ENCODE measurements at regions not wholly inside any gene's neighbourhood (a gene's known extent, or its start where the extent isn't known, plus 50 kb on each side); places are given as distances from the start of the nearest gene placed in this dataset.

DNA sequence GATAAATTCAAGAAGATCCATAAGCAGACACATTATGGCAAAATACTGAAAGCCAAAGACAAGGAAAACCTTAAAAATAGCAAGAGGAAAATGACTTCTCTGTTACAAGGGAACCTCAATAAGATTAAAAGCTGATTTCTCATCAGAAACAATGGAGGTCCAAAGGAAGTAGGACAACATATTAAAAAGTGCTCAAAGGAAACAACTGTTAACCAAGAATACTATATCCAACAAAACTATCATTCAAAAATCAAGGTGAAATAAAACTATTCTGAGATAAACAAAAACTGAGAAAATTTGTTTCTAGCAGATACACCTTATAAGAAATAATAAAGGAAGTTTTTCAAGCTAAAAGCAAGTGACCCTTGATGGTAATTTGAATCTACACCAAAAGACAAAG is 314.7 kb upstream of the ROPN1 start:
- no peak overlapping the region for H3K4me3 ChIP-seq (ENCODE audit: low read depth in 1 of 2, low read length in 2 of 2)
- no peaks in the 10 kb centered on the region for H3K36me3 ChIP-seq (ENCODE audit: control insufficient read depth in 2 of 2, insufficient read depth in 2 of 2, low read length in 1 of 2)
- H3K27me3 ChIP-seq (ENCODE audit: control insufficient read depth in 1 of 2, insufficient read depth in 2 of 2, low read length in 2 of 2) = no peaks in the 10 kb centered on the region
- no peaks in the 10 kb centered on the region for H3K4me1 ChIP-seq (ENCODE audit: control insufficient read depth in 2 of 2, insufficient read depth in 2 of 2, low read length in 1 of 2)
- H3K9me3 ChIP-seq (ENCODE audit: control insufficient read depth in 2 of 2, insufficient read depth in 1 of 2, low read depth in 1 of 2, low read length in 1 of 2) = peaks cover 0 to 2% of the 10 kb centered on the region in 2 donors
- H3K27ac ChIP-seq (ENCODE audit: low read depth in 2 of 2, low read length in 1 of 2) = no peak overlapping the region

DNA sequence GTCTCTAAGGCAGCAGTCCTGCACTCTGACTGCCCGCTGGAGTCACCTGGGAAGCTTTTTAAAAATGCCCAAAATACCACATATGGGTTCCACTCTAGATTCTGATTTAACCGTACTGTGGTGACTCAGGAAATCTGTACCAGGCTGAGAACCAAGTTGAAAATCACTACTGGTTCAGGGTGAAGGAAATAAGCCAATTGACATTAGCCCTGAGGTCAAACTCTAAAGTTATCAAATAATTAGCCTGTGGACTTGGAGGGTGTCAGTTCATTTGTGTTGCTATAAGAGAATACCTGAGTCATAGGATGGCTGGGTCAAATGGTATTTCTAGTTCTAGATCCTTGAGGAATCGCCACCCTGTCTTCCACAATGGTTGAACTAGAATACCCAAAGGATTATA is 321.7 kb upstream of the ROPN1 start:
- Histone ChIP-seq H3K4me1 (ENCODE audit: control insufficient read depth in 2 of 2, insufficient read depth in 2 of 2, low read length in 1 of 2) (no peaks in the 10 kb centered on the region), H3K27ac (ENCODE audit: low read depth in 2 of 2, low read length in 1 of 2) (no peak overlapping the region), H3K4me3 (ENCODE audit: low read depth in 1 of 2, low read length in 2 of 2) (no peak overlapping the region), H3K36me3 (ENCODE audit: control insufficient read depth in 2 of 2, insufficient read depth in 2 of 2, low read length in 1 of 2) (no peaks in the 10 kb centered on the region), H3K9me3 (ENCODE audit: control insufficient read depth in 2 of 2, insufficient read depth in 1 of 2, low read depth in 1 of 2, low read length in 1 of 2) (no peaks in the 10 kb centered on the region), H3K27me3 (ENCODE audit: control insufficient read depth in 1 of 2, insufficient read depth in 2 of 2, low read length in 2 of 2) (no peaks in the 10 kb centered on the region)
- 82 to 89% methylated on average over 3 of the region's 3 CpGs for WGBS, 2 donors

DNA sequence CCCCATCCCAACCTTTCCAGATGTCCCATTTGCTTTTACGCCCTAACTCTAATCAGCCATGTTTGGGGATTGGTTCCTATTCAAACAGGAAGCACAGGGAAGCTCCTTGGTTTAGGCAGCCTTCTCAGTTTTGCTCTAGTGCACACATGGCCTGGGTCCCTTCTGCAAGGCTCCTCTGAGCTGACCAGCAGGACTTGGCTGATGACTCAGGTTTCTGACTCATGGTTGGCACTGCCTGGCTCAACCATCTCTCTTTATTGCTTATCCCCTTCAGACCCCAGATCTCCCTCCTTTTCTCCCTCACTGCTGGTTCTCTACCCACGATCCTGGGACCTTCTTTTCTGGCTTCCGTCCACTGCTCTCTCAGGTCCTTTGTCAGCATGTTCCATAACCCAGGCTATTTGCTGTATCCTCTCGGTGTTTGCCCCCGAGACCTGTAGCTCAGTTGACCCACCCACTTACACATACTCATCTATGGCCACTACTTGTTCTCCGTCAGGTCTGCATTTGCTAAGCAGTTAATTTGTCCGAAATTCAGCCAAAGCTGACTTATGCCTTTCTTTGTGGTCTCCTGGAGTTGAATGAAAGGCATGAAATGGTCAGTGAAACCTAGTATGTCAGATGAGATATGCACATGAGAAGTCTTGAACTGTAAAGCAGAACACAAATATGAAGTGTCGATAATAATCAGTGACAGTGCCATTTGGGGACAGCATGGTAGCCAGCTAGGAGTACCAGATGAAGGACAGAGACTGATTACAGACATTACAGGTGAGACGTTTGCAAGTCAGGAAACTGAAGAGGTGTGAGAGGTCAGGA is 323.5 kb upstream of the ROPN1 start:
- no peak overlapping the region for H3K27ac ChIP-seq (ENCODE audit: low read depth in 2 of 2, low read length in 1 of 2)
- H3K4me3 ChIP-seq (ENCODE audit: low read depth in 1 of 2, low read length in 2 of 2) = no peak overlapping the region
- no peaks in the 10 kb centered on the region for H3K9me3 ChIP-seq (ENCODE audit: control insufficient read depth in 2 of 2, insufficient read depth in 1 of 2, low read depth in 1 of 2, low read length in 1 of 2)
- no peaks in the 10 kb centered on the region for H3K36me3 ChIP-seq (ENCODE audit: control insufficient read depth in 2 of 2, insufficient read depth in 2 of 2, low read length in 1 of 2)
- 77 to 80% methylated on average over 9 of the region's 9 CpGs for WGBS, 2 donors
- H3K27me3 ChIP-seq (ENCODE audit: control insufficient read depth in 1 of 2, insufficient read depth in 2 of 2, low read length in 2 of 2) = no peaks in the 10 kb centered on the region
- H3K4me1 ChIP-seq (ENCODE audit: control insufficient read depth in 2 of 2, insufficient read depth in 2 of 2, low read length in 1 of 2) = no peaks in the 10 kb centered on the region

DNA sequence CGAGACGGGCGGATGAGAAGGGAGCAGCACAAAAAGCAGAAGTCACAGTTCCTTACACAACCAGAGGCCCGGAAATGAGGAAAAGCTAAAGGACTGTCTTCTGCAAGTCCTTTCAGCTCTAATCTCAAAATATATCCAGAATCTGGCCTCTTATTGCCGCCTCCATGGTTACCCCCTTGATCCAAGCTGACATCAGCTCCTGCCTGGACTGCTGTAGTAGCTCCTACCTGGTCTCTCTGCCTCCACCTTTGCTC is 324.0 kb upstream of the ROPN1 start:
- Histone ChIP-seq H3K27me3 (ENCODE audit: control insufficient read depth in 1 of 2, insufficient read depth in 2 of 2, low read length in 2 of 2) (no peaks in the 10 kb centered on the region), H3K36me3 (ENCODE audit: control insufficient read depth in 2 of 2, insufficient read depth in 2 of 2, low read length in 1 of 2) (no peaks in the 10 kb centered on the region), H3K4me3 (ENCODE audit: low read depth in 1 of 2, low read length in 2 of 2) (no peak overlapping the region), H3K9me3 (ENCODE audit: control insufficient read depth in 2 of 2, insufficient read depth in 1 of 2, low read depth in 1 of 2, low read length in 1 of 2) (no peaks in the 10 kb centered on the region), H3K27ac (ENCODE audit: low read depth in 2 of 2, low read length in 1 of 2) (no peak overlapping the region), H3K4me1 (ENCODE audit: control insufficient read depth in 2 of 2, insufficient read depth in 2 of 2, low read length in 1 of 2) (no peaks in the 10 kb centered on the region)
- 80 to 86% methylated on average over 5 of the region's 5 CpGs for WGBS, 2 donors

DNA sequence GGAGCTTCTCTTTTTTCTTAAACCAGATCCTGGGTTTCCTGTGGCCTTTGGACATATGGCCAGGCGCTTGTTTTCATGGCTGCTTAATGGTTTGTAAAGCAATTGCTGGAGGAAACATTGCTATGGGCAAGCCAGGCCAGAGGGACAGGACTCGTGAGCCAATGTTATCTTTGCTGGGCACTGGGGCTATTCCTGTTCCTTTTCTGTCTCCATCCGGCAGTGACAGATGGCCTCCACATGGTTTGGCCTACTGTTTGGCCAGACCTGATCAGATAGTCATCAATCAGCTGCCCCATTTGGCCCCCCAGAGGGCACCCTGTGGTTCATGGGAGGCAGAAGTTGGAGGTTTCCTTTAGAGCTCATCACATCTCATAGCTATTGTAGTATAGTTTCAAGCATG is 326.1 kb upstream of the ROPN1 start:
- Histone ChIP-seq H3K27me3 (ENCODE audit: control insufficient read depth in 1 of 2, insufficient read depth in 2 of 2, low read length in 2 of 2) (no peaks in the 10 kb centered on the region), H3K4me3 (ENCODE audit: low read depth in 1 of 2, low read length in 2 of 2) (no peak overlapping the region), H3K4me1 (ENCODE audit: control insufficient read depth in 2 of 2, insufficient read depth in 2 of 2, low read length in 1 of 2) (no peaks in the 10 kb centered on the region), H3K27ac (ENCODE audit: low read depth in 2 of 2, low read length in 1 of 2) (no peak overlapping the region), H3K9me3 (ENCODE audit: control insufficient read depth in 2 of 2, insufficient read depth in 1 of 2, low read depth in 1 of 2, low read length in 1 of 2) (no peaks in the 10 kb centered on the region), H3K36me3 (ENCODE audit: control insufficient read depth in 2 of 2, insufficient read depth in 2 of 2, low read length in 1 of 2) (no peaks in the 10 kb centered on the region)
- 86% methylated on average over 3 of the region's 3 CpGs for WGBS, 2 donors

DNA sequence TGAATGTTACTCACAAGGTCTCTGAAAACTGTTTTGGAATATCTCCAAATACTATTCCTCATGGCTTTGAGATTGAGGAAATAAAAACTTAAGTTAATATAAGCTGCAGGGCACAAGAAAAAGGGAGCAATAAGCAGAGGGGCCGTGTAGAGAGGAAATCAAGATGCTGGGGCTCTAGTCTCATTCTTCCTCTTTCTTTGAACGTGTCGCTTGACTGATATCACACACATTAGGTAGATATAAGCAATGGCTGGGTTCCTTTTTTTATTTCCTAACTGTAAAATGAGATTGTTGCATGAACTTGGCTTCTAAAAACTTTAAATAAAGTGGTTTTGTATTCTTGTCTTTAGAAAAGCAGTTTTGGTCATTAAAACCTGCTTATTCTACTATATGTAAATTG is 326.7 kb upstream of the ROPN1 start:
- H3K27me3 ChIP-seq (ENCODE audit: control insufficient read depth in 1 of 2, insufficient read depth in 2 of 2, low read length in 2 of 2) = no peaks in the 10 kb centered on the region
- H3K4me3 ChIP-seq (ENCODE audit: low read depth in 1 of 2, low read length in 2 of 2) = no peak overlapping the region
- 65 to 76% methylated on average over 3 of the region's 3 CpGs for WGBS, 2 donors

DNA sequence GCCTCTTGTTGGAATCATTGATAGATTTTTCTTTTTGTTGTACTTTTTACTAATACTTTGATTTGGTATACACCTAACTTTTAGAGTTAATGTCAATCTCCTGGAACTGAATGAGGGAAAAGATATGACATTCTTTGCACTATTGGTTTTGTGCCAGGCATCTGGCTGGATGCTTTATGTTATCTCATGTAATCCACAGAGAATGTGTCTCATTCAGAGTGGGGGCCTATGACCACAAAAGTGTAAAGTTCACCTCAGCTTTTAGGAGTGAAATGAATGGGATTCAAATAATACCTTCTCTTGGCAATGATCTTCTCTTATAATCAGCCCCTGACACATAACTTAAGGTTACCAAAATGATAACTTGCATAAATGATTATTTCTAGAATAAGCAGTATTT is 329.1 kb upstream of the ROPN1 start:
- no peaks in the 10 kb centered on the region for H3K36me3 ChIP-seq (ENCODE audit: control insufficient read depth in 2 of 2, insufficient read depth in 2 of 2, low read length in 1 of 2)
- no peaks in the 10 kb centered on the region for H3K9me3 ChIP-seq (ENCODE audit: control insufficient read depth in 2 of 2, insufficient read depth in 1 of 2, low read depth in 1 of 2, low read length in 1 of 2)
- H3K4me3 ChIP-seq (ENCODE audit: low read depth in 1 of 2, low read length in 2 of 2) = no peak overlapping the region
- H3K4me1 ChIP-seq (ENCODE audit: control insufficient read depth in 2 of 2, insufficient read depth in 2 of 2, low read length in 1 of 2) = no peaks in the 10 kb centered on the region
- no peaks in the 10 kb centered on the region for H3K27me3 ChIP-seq (ENCODE audit: control insufficient read depth in 1 of 2, insufficient read depth in 2 of 2, low read length in 2 of 2)
- H3K27ac ChIP-seq (ENCODE audit: low read depth in 2 of 2, low read length in 1 of 2) = no peak overlapping the region

More for the DNA sequence above, 326.7 kb upstream of the ROPN1 start:
- Histone ChIP-seq H3K27ac (ENCODE audit: low read depth in 2 of 2, low read length in 1 of 2) (no peak overlapping the region), H3K4me1 (ENCODE audit: control insufficient read depth in 2 of 2, insufficient read depth in 2 of 2, low read length in 1 of 2) (no peaks in the 10 kb centered on the region), H3K36me3 (ENCODE audit: control insufficient read depth in 2 of 2, insufficient read depth in 2 of 2, low read length in 1 of 2) (no peaks in the 10 kb centered on the region), H3K9me3 (ENCODE audit: control insufficient read depth in 2 of 2, insufficient read depth in 1 of 2, low read depth in 1 of 2, low read length in 1 of 2) (no peaks in the 10 kb centered on the region)

DNA sequence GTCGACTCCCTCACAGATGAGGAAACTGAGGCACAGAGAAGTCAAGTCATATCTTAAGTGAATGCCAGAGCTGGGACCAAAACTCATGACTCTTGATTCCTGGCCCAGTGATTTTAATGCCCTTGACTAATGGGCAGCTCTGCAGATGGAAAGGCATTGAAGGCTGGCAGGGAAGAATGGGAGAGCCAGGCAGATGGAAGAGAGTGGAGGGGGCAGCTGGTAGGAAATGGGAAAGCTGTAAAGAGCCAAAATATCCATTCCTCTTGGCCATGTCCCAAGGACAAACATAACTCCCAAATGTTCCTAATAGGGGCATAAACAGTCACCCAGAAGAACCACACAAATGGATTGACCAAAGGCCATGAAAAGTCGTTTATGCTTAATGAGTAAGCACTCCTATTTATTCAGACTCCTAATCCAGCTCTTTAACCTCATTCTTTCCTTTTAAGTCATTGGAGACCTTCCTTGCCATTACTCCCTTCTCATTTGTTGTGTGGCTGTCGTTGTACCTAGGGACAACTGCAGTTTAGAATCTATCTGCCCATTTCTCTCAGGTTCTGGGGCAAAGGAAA is 330.5 kb upstream of the ROPN1 start:
- WGBS, 2 donors = 68 to 78% methylated on average over 3 of the region's 3 CpGs
- Histone ChIP-seq H3K27ac (ENCODE audit: low read depth in 2 of 2, low read length in 1 of 2) (no peak overlapping the region), H3K36me3 (ENCODE audit: control insufficient read depth in 2 of 2, insufficient read depth in 2 of 2, low read length in 1 of 2) (no peaks in the 10 kb centered on the region)

DNA sequence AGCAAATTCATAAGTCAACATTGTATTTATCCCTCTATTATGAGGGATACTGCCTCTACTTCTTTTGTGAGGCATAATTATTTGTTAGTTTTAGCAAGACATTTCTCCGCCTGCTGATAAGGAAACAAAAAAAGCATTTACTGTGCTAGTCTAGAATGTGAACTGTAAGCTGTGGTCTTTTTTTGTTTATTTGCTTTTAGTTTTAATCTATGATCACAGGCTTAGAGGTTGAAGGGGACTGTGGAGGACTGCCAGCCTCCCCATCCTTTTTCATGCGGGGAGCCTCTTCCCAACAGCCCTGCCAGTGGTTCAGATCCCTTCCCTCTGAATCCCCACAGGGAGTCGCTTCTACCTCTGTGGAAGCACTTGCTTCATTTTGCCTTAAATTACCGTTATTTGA is 331.0 kb upstream of the ROPN1 start:
- Histone ChIP-seq H3K27me3 (ENCODE audit: control insufficient read depth in 1 of 2, insufficient read depth in 2 of 2, low read length in 2 of 2) (no peaks in the 10 kb centered on the region), H3K27ac (ENCODE audit: low read depth in 2 of 2, low read length in 1 of 2) (no peak overlapping the region), H3K36me3 (ENCODE audit: control insufficient read depth in 2 of 2, insufficient read depth in 2 of 2, low read length in 1 of 2) (no peaks in the 10 kb centered on the region), H3K4me1 (ENCODE audit: control insufficient read depth in 2 of 2, insufficient read depth in 2 of 2, low read length in 1 of 2) (no peaks in the 10 kb centered on the region), H3K9me3 (ENCODE audit: control insufficient read depth in 2 of 2, insufficient read depth in 1 of 2, low read depth in 1 of 2, low read length in 1 of 2) (no peaks in the 10 kb centered on the region), H3K4me3 (ENCODE audit: low read depth in 1 of 2, low read length in 2 of 2) (no peak overlapping the region)
- 72 to 80% methylated on average over 4 of the region's 4 CpGs for WGBS, 2 donors

More for the DNA sequence above, 330.5 kb upstream of the ROPN1 start:
- Histone ChIP-seq H3K4me3 (ENCODE audit: low read depth in 1 of 2, low read length in 2 of 2) (no peak overlapping the region), H3K9me3 (ENCODE audit: control insufficient read depth in 2 of 2, insufficient read depth in 1 of 2, low read depth in 1 of 2, low read length in 1 of 2) (no peaks in the 10 kb centered on the region), H3K4me1 (ENCODE audit: control insufficient read depth in 2 of 2, insufficient read depth in 2 of 2, low read length in 1 of 2) (no peaks in the 10 kb centered on the region), H3K27me3 (ENCODE audit: control insufficient read depth in 1 of 2, insufficient read depth in 2 of 2, low read length in 2 of 2) (no peaks in the 10 kb centered on the region)

DNA sequence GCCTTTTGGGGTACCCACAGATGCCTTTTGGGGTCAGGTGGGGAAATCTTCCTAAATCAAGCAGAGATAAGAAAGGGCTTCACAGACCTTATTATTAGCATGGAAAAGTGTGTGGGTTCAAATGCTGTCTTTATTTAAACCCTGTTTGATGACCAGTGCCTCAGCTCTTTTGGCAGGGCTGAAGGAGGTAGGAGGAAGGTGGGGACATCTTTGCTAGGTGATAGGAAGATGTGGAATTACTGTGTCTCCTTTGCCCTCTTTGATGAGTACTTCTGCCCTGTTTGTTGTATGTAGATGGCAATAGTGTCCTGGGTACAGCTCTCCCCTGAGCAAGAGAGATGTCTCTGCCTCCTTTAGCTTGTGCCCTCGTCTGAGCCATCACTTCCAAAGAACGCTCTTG is 333.3 kb upstream of the ROPN1 start:
- 85 to 93% methylated on average over 2 of the region's 2 CpGs for WGBS, 2 donors
- H3K27ac ChIP-seq (ENCODE audit: low read depth in 2 of 2, low read length in 1 of 2) = no peak overlapping the region
- peaks cover 0 to 2% of the 10 kb centered on the region in 2 donors for H3K9me3 ChIP-seq (ENCODE audit: control insufficient read depth in 2 of 2, insufficient read depth in 1 of 2, low read depth in 1 of 2, low read length in 1 of 2)
- no peaks in the 10 kb centered on the region for H3K36me3 ChIP-seq (ENCODE audit: control insufficient read depth in 2 of 2, insufficient read depth in 2 of 2, low read length in 1 of 2)
- H3K4me3 ChIP-seq (ENCODE audit: low read depth in 1 of 2, low read length in 2 of 2) = no peak overlapping the region
- H3K27me3 ChIP-seq (ENCODE audit: control insufficient read depth in 1 of 2, insufficient read depth in 2 of 2, low read length in 2 of 2) = no peaks in the 10 kb centered on the region
- no peaks in the 10 kb centered on the region for H3K4me1 ChIP-seq (ENCODE audit: control insufficient read depth in 2 of 2, insufficient read depth in 2 of 2, low read length in 1 of 2)
